Prostate gland (tissue), 2 donors: ENCODE measurements at regions not wholly inside any gene's neighbourhood (a gene's known extent, or its start where the extent isn't known, plus 50 kb on each side); places are given as distances from the start of the nearest gene placed in this dataset.

Source experiments
- DNase-seq: peaks from one replicate; pipeline ENCODE4 v3.0.0-alpha.2; 2019; ENCODE audit warnings: low spot score
- H3K27ac ChIP-seq, 2 donors: fragments of 200-600 bp; sonication (generic); 2 replicates each; pipeline ENCODE4 v1.5.1; 2017 to 2019
- H3K27me3 ChIP-seq: fragments of 200-600 bp; sonication (generic); replicated peaks from 2 replicates; pipeline ENCODE4 v1.5.1; 2019; ENCODE audit not compliant: insufficient read depth
- H3K36me3 ChIP-seq, 2 donors: fragments of 200-600 bp; sonication (generic); 1 replicate in 1 of 2; 2 replicates in 1 of 2; pipeline versions ENCODE4 v1.5.1 to v1.8.1; 2017 to 2019
- H3K4me1 ChIP-seq: fragments of 200-600 bp; sonication (generic); replicated peaks from 2 replicates; pipeline ENCODE4 v1.5.1; 2019
- H3K4me3 ChIP-seq, 2 donors: fragments of 200-600 bp; sonication (generic); 2 replicates each; pipeline ENCODE4 v1.5.1; 2017 to 2019
- H3K9me3 ChIP-seq: fragments of 200-600 bp; sonication (generic); 2 replicates; pipeline ENCODE4 v1.5.1; 2017
- POLR2A ChIP-seq: fragments of 450-650 bp; IDR thresholded peaks from one replicate; pipeline ENCODE4 v1.6.1; 2016; ENCODE audit warnings: antibody characterized with exemption, mild to moderate bottlenecking
- POLR2AphosphoS5 ChIP-seq: sonication (generic); formaldehyde crosslinking; IDR thresholded peaks from one replicate; pipeline ENCODE4 v1.6.1; 2017; ENCODE audit warnings: antibody characterized with exemption
- WGBS: methylation state at CpG from one replicate; pipeline ENCODE4 v1.1.5; 2018; 5-methylcytosine and 5-hydroxymethylcytosine counted together
- intact Hi-C: fragments of 100-400 bp; cut with DNase I; formaldehyde crosslinking; loops from one replicate; pipeline ENCODE4 v1.14.2; 2022
- TF ChIP-seq, protein P1 (sequence below), 4 experiments: fragments of 200-600 bp in 2 of 4; fragments of 450-650 bp in 2 of 4; sonication (generic) in 2 of 4; IDR thresholded peaks; 1 replicate in 3 of 4; 2 replicates in 1 of 4; pipeline ENCODE4 v1.5.1; 2016 to 2019; ENCODE audit warnings: antibody characterized with exemption in 4 of 4, mild to moderate bottlenecking in 2 of 4, moderate library complexity in 2 of 4

GRCh38 chr11:32215157-32215556, 124.3 kb downstream of the RCN1 start:
- Histone ChIP-seq H3K27ac (no peak overlapping the region), H3K4me1 (no peaks in the 10 kb centered on the region), H3K27me3 (no peaks in the 10 kb centered on the region), H3K9me3 (no peaks in the 10 kb centered on the region), H3K36me3 (no peaks in the 10 kb centered on the region), H3K4me3 (no peak overlapping the region)
- WGBS: 92% methylated on average over 1 of the region's 1 CpG
- intact Hi-C loops: no loop called here
- DNase-seq: no peak
- TF ChIP-seq, protein P1, sequence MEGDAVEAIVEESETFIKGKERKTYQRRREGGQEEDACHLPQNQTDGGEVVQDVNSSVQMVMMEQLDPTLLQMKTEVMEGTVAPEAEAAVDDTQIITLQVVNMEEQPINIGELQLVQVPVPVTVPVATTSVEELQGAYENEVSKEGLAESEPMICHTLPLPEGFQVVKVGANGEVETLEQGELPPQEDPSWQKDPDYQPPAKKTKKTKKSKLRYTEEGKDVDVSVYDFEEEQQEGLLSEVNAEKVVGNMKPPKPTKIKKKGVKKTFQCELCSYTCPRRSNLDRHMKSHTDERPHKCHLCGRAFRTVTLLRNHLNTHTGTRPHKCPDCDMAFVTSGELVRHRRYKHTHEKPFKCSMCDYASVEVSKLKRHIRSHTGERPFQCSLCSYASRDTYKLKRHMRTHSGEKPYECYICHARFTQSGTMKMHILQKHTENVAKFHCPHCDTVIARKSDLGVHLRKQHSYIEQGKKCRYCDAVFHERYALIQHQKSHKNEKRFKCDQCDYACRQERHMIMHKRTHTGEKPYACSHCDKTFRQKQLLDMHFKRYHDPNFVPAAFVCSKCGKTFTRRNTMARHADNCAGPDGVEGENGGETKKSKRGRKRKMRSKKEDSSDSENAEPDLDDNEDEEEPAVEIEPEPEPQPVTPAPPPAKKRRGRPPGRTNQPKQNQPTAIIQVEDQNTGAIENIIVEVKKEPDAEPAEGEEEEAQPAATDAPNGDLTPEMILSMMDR (IDR thresholded peaks at IDR 0.05): no peak
- TF ChIP-seq POLR2AphosphoS5 (no peak), POLR2A (no peak)

GRCh38 chr11:32216749-32217148, 125.9 kb downstream of the RCN1 start:
- Histone ChIP-seq H3K9me3 (no peaks in the 10 kb centered on the region), H3K27ac (no peak overlapping the region), H3K4me1 (no peaks in the 10 kb centered on the region), H3K36me3 (no peaks in the 10 kb centered on the region), H3K4me3 (no peak overlapping the region), H3K27me3 (no peaks in the 10 kb centered on the region)
- TF ChIP-seq, protein P1 (IDR thresholded peaks at IDR 0.05): no peak
- no peak for TF ChIP-seq POLR2AphosphoS5
- no peak for TF ChIP-seq POLR2A
- intact Hi-C loops: no loop called here
- no peak for DNase-seq
- WGBS: 93% methylated on average over 4 of the region's 4 CpGs

DNA sequence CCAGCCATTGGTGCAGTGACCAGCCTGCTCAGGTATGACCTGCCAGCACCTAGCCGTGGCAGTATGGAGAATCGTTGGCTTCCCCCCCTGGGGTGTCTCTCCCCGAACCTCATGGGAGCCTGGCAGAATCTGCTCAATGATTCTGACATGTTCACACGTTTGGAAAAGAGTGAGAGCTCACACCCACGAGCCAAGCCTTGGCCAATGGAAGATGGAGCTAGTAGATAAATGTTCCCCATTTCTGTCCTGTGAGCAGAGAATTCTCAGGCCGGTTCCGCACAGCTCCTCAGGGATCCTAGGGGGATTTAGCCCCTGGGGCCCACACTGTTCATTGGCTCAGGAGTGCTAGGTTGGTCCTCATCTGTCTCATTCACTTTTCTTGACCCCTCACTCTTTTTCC, 128.4 kb downstream of the RCN1 start:
- no peaks in the 10 kb centered on the region for H3K4me1 ChIP-seq
- no peak overlapping the region for H3K4me3 ChIP-seq
- H3K27ac ChIP-seq: no peak overlapping the region
- H3K36me3 ChIP-seq: no peaks in the 10 kb centered on the region
- TF ChIP-seq POLR2AphosphoS5 (no peak), POLR2A (no peak)
- TF ChIP-seq, protein P1 (IDR thresholded peaks at IDR 0.05): no peak
- intact Hi-C loops: no loop called here
- no peak for DNase-seq
- no peaks in the 10 kb centered on the region for H3K27me3 ChIP-seq
- WGBS: 75% methylated on average over 7 of the region's 7 CpGs
- no peaks in the 10 kb centered on the region for H3K9me3 ChIP-seq

- Histone ChIP-seq H3K36me3 (no peaks in the 10 kb centered on the region), H3K9me3 (no peaks in the 10 kb centered on the region), H3K4me1 (no peaks in the 10 kb centered on the region), H3K4me3 (no peak overlapping the region), H3K27me3 (no peaks in the 10 kb centered on the region), H3K27ac (no peak overlapping the region)
- WGBS: 87% methylated on average over 14 of the region's 14 CpGs
- no peak for TF ChIP-seq POLR2A
- no peak for TF ChIP-seq POLR2AphosphoS5
- TF ChIP-seq, protein P1 (IDR thresholded peaks at IDR 0.05): no peak
- DNase-seq: no peak
- intact Hi-C loops: no loop called here
These were observed 130.7 kb downstream of the RCN1 start for GRCh38 chr11:32221476-32222032.

- Histone ChIP-seq H3K27me3 (no peaks in the 10 kb centered on the region), H3K27ac (no peak overlapping the region), H3K36me3 (no peaks in the 10 kb centered on the region), H3K4me1 (no peaks in the 10 kb centered on the region), H3K4me3 (no peak overlapping the region), H3K9me3 (no peaks in the 10 kb centered on the region)
- intact Hi-C loops: no loop called here
- WGBS: 75% methylated on average over 3 of the region's 3 CpGs
- TF ChIP-seq, protein P1 (IDR thresholded peaks at IDR 0.05): no peak
- no peak for TF ChIP-seq POLR2A
- no peak for TF ChIP-seq POLR2AphosphoS5
- no peak for DNase-seq
These were observed 133.7 kb downstream of the RCN1 start for GRCh38 chr11:32224580-32224979.
